ENCODE measurements at regions not wholly inside any gene's neighbourhood (a gene's known extent, or its start where the extent isn't known, plus 50 kb on each side); places are given as distances from the start of the nearest gene placed in this dataset.

GRCh38 chr2:128876986-128877983 lies 558.6 kb upstream of the HS6ST1 start:
- H3K27me3 Mint-ChIP-seq: peaks cover 0 to 3% of the 10 kb centered on the region in 2 donors
- no peaks in the 10 kb centered on the region for H3K36me3 Mint-ChIP-seq
- no peaks in the 10 kb centered on the region for H3K27me3 ChIP-seq (ENCODE audit: insufficient read depth, low read length, poor library complexity, severe bottlenecking)
- no peaks in the 10 kb centered on the region for H3K9me3 ChIP-seq (ENCODE audit: low read length)
- H3K4me3 Mint-ChIP-seq: no peak overlapping the region
- H3K27ac Mint-ChIP-seq: no peak overlapping the region
- H3K4me1 ChIP-seq (ENCODE audit: insufficient read depth, low read length): no peaks in the 10 kb centered on the region
- DNase-seq: no peak
- H3K36me3 ChIP-seq (ENCODE audit: insufficient read depth, low read length): no peaks in the 10 kb centered on the region
- peaks cover 0 to 3% (median 1%) of the 10 kb centered on the region in 5 donors for H3K9me3 Mint-ChIP-seq
- no peak overlapping the region for H3K27ac ChIP-seq (ENCODE audit: low read depth, low read length)
- no peak overlapping the region for H3K4me3 ChIP-seq (ENCODE audit: low read length)
- no peaks in the 10 kb centered on the region for H3K4me1 Mint-ChIP-seq
- POLR2A ChIA-PET: no interaction called here
- CTCF ChIA-PET: interaction anchor here (1.3 kb wide), 1 partner anchor 12 kb away, joined by 5 read pairs; no protein-coding TSS in a partner anchor

- no peaks in the 10 kb centered on the region for H3K36me3 Mint-ChIP-seq
- H3K27me3 Mint-ChIP-seq: peaks cover 0 to 3% of the 10 kb centered on the region in 2 donors
Observed at GRCh38 chr2:128879161-128879560, 560.5 kb upstream of the HS6ST1 start.

GRCh38 chr2:128894896-128895295 lies 576.2 kb upstream of the HS6ST1 start:
- no peak overlapping the region for H3K27ac Mint-ChIP-seq
- Histone ChIP-seq H3K4me3 (ENCODE audit: low read length) (no peak overlapping the region), H3K27ac (ENCODE audit: low read depth, low read length) (no peak overlapping the region), H3K36me3 (ENCODE audit: insufficient read depth, low read length) (no peaks in the 10 kb centered on the region), H3K9me3 (ENCODE audit: low read length) (no peaks in the 10 kb centered on the region), H3K4me1 (ENCODE audit: insufficient read depth, low read length) (no peaks in the 10 kb centered on the region), H3K27me3 (ENCODE audit: insufficient read depth, low read length, poor library complexity, severe bottlenecking) (no peaks in the 10 kb centered on the region)
- no peaks in the 10 kb centered on the region for H3K36me3 Mint-ChIP-seq
- H3K4me1 Mint-ChIP-seq: no peaks in the 10 kb centered on the region
- no peak overlapping the region for H3K4me3 Mint-ChIP-seq
- DNase-seq: no peak
- H3K9me3 Mint-ChIP-seq: no peaks in the 10 kb centered on the region
- CTCF ChIA-PET: no interaction called here
- POLR2A ChIA-PET: no interaction called here
- peaks cover 0 to 5% of the 10 kb centered on the region in 2 donors for H3K27me3 Mint-ChIP-seq

More at GRCh38 chr2:128879161-128879560, 560.5 kb upstream of the HS6ST1 start:
- Histone ChIP-seq H3K27me3 (ENCODE audit: insufficient read depth, low read length, poor library complexity, severe bottlenecking) (no peaks in the 10 kb centered on the region), H3K36me3 (ENCODE audit: insufficient read depth, low read length) (no peaks in the 10 kb centered on the region), H3K4me1 (ENCODE audit: insufficient read depth, low read length) (no peaks in the 10 kb centered on the region), H3K27ac (ENCODE audit: low read depth, low read length) (no peak overlapping the region), H3K4me3 (ENCODE audit: low read length) (no peak overlapping the region), H3K9me3 (ENCODE audit: low read length) (no peaks in the 10 kb centered on the region)
- H3K27ac Mint-ChIP-seq: no peak overlapping the region
- no peaks in the 10 kb centered on the region for H3K4me1 Mint-ChIP-seq
- DNase-seq: no peak
- H3K4me3 Mint-ChIP-seq: no peak overlapping the region
- peaks cover 0 to 2% (median 0%) of the 10 kb centered on the region in 5 donors for H3K9me3 Mint-ChIP-seq
- ChIA-PET POLR2A (no interaction called here), CTCF (interaction anchor here (1.1 kb wide), 1 partner anchor 10 kb away, joined by 3 read pairs; no protein-coding TSS in a partner anchor)

- POLR2A ChIA-PET: no interaction called here
- Mint-ChIP-seq H3K27me3 (peaks cover 0 to 1% of the 10 kb centered on the region in 2 donors), H3K4me1 (no peaks in the 10 kb centered on the region), H3K36me3 (no peaks in the 10 kb centered on the region), H3K4me3 (no peak overlapping the region), H3K9me3 (peaks cover 0 to 2% (median 0%) of the 10 kb centered on the region in 5 donors), H3K27ac (no peak overlapping the region)
- DNase-seq: no peak
- H3K4me1 ChIP-seq (ENCODE audit: insufficient read depth, low read length): no peaks in the 10 kb centered on the region
- H3K4me3 ChIP-seq (ENCODE audit: low read length): no peak overlapping the region
- no peaks in the 10 kb centered on the region for H3K36me3 ChIP-seq (ENCODE audit: insufficient read depth, low read length)
- no peaks in the 10 kb centered on the region for H3K9me3 ChIP-seq (ENCODE audit: low read length)
- CTCF ChIA-PET: interaction anchor here (1.5 kb wide), 1 partner anchor 22 kb away, joined by 3 read pairs; no protein-coding TSS in a partner anchor
- H3K27me3 ChIP-seq (ENCODE audit: insufficient read depth, low read length, poor library complexity, severe bottlenecking): no peaks in the 10 kb centered on the region
- no peak overlapping the region for H3K27ac ChIP-seq (ENCODE audit: low read depth, low read length)
Observed at GRCh38 chr2:128901572-128902391, 583.1 kb upstream of the HS6ST1 start.

- H3K27ac ChIP-seq (ENCODE audit: low read depth, low read length): no peak overlapping the region
- H3K9me3 Mint-ChIP-seq: peaks cover 0 to 2% (median 0%) of the 10 kb centered on the region in 5 donors
- H3K27ac Mint-ChIP-seq: no peak overlapping the region
- no peaks in the 10 kb centered on the region for H3K4me1 ChIP-seq (ENCODE audit: insufficient read depth, low read length)
- CTCF ChIA-PET: no interaction called here
- POLR2A ChIA-PET: no interaction called here
- H3K4me3 ChIP-seq (ENCODE audit: low read length): no peak overlapping the region
- H3K9me3 ChIP-seq (ENCODE audit: low read length): no peaks in the 10 kb centered on the region
- H3K36me3 Mint-ChIP-seq: no peaks in the 10 kb centered on the region
- H3K27me3 ChIP-seq (ENCODE audit: insufficient read depth, low read length, poor library complexity, severe bottlenecking): no peaks in the 10 kb centered on the region
- DNase-seq: no peak
- no peaks in the 10 kb centered on the region for H3K4me1 Mint-ChIP-seq
- no peak overlapping the region for H3K4me3 Mint-ChIP-seq
- H3K36me3 ChIP-seq (ENCODE audit: insufficient read depth, low read length): no peaks in the 10 kb centered on the region
- peaks cover 0 to 1% of the 10 kb centered on the region in 2 donors for H3K27me3 Mint-ChIP-seq
Observed at GRCh38 chr2:128903637-128904036, 585.0 kb upstream of the HS6ST1 start.

GRCh38 chr2:128911276-128911675 lies 592.6 kb upstream of the HS6ST1 start:
- H3K4me1 Mint-ChIP-seq: no peaks in the 10 kb centered on the region
- Histone ChIP-seq H3K27ac (ENCODE audit: low read depth, low read length) (no peak overlapping the region), H3K27me3 (ENCODE audit: insufficient read depth, low read length, poor library complexity, severe bottlenecking) (no peaks in the 10 kb centered on the region), H3K9me3 (ENCODE audit: low read length) (no peaks in the 10 kb centered on the region), H3K4me1 (ENCODE audit: insufficient read depth, low read length) (no peaks in the 10 kb centered on the region), H3K4me3 (ENCODE audit: low read length) (no peak overlapping the region), H3K36me3 (ENCODE audit: insufficient read depth, low read length) (no peaks in the 10 kb centered on the region)
- no peak overlapping the region for H3K4me3 Mint-ChIP-seq
- DNase-seq: no peak
- H3K27ac Mint-ChIP-seq: no peak overlapping the region
- H3K27me3 Mint-ChIP-seq: no peaks in the 10 kb centered on the region
- ChIA-PET POLR2A (no interaction called here), CTCF (no interaction called here)
- no peaks in the 10 kb centered on the region for H3K36me3 Mint-ChIP-seq
- peaks cover 0 to 8% (median 0%) of the 10 kb centered on the region in 5 donors for H3K9me3 Mint-ChIP-seq

GRCh38 chr2:128914320-128914719 lies 595.7 kb upstream of the HS6ST1 start:
- no peaks in the 10 kb centered on the region for H3K36me3 Mint-ChIP-seq
- Histone ChIP-seq H3K27me3 (ENCODE audit: insufficient read depth, low read length, poor library complexity, severe bottlenecking) (no peaks in the 10 kb centered on the region), H3K36me3 (ENCODE audit: insufficient read depth, low read length) (no peaks in the 10 kb centered on the region), H3K4me1 (ENCODE audit: insufficient read depth, low read length) (no peaks in the 10 kb centered on the region), H3K27ac (ENCODE audit: low read depth, low read length) (no peak overlapping the region), H3K9me3 (ENCODE audit: low read length) (no peaks in the 10 kb centered on the region), H3K4me3 (ENCODE audit: low read length) (no peak overlapping the region)
- no peak overlapping the region for H3K4me3 Mint-ChIP-seq
- DNase-seq: no peak
- ChIA-PET CTCF (no interaction called here), POLR2A (no interaction called here)
- H3K4me1 Mint-ChIP-seq: no peaks in the 10 kb centered on the region
- peaks cover 5 to 20% (median 7%) of the 10 kb centered on the region in 5 donors for H3K9me3 Mint-ChIP-seq
- H3K27me3 Mint-ChIP-seq: no peaks in the 10 kb centered on the region
- no peak overlapping the region for H3K27ac Mint-ChIP-seq

- H3K4me1 ChIP-seq (ENCODE audit: insufficient read depth, low read length): no peaks in the 10 kb centered on the region
- H3K36me3 ChIP-seq (ENCODE audit: insufficient read depth, low read length): no peaks in the 10 kb centered on the region
- H3K9me3 Mint-ChIP-seq: peaks cover 6 to 18% (median 10%) of the 10 kb centered on the region in 5 donors
- ChIA-PET CTCF (no interaction called here), POLR2A (no interaction called here)
- H3K4me3 Mint-ChIP-seq: no peak overlapping the region
- no peaks in the 10 kb centered on the region for H3K27me3 ChIP-seq (ENCODE audit: insufficient read depth, low read length, poor library complexity, severe bottlenecking)
- H3K4me3 ChIP-seq (ENCODE audit: low read length): no peak overlapping the region
- H3K27me3 Mint-ChIP-seq: no peaks in the 10 kb centered on the region
- H3K27ac ChIP-seq (ENCODE audit: low read depth, low read length): no peak overlapping the region
- no peak overlapping the region for H3K27ac Mint-ChIP-seq
- no peaks in the 10 kb centered on the region for H3K9me3 ChIP-seq (ENCODE audit: low read length)
- H3K36me3 Mint-ChIP-seq: no peaks in the 10 kb centered on the region
- no peaks in the 10 kb centered on the region for H3K4me1 Mint-ChIP-seq
- no peak for DNase-seq
Observed at GRCh38 chr2:128921751-128922150, 603.1 kb upstream of the HS6ST1 start.
